CD14-positive monocyte (primary cell): ENCODE measurements at regions not wholly inside any gene's neighbourhood (a gene's known extent, or its start where the extent isn't known, plus 50 kb on each side); places are given as distances from the start of the nearest gene placed in this dataset.

Experiments
- DNase-seq, 3 donors: peaks; one replicate each; pipeline ENCODE4 v3.0.0-alpha.2; 2011 to 2022
- H2AFZ ChIP-seq: 2 replicates; pipeline ENCODE4 v1.6.0; 2012; ENCODE audit warnings: mild to moderate bottlenecking, low read depth, low read length, inconsistent platforms; ENCODE audit not compliant: insufficient read depth, poor library complexity, severe bottlenecking
- H3K27ac ChIP-seq, 2 donors: 1 replicate in 1 of 2; 2 replicates in 1 of 2; pipeline ENCODE4 v1.5.1; 2012 to 2013; ENCODE audit warnings: low read length in 2 of 2, control low read depth in 1 of 2, inconsistent platforms in 1 of 2, low read depth in 1 of 2, mild to moderate bottlenecking in 1 of 2
- H3K27me3 ChIP-seq, 2 donors: one replicate each; pipeline versions ENCODE4 v1.6.0 to v1.6.1; 2011 to 2013; ENCODE audit warnings: low read length in 2 of 2; ENCODE audit not compliant: control insufficient read depth in 2 of 2, insufficient read depth in 2 of 2
- H3K36me3 ChIP-seq, 2 donors: replicated peaks in 1 of 2; 1 replicate in 1 of 2; 2 replicates in 1 of 2; pipeline versions ENCODE4 v1.5.1 to v1.6.1; 2012 to 2013; ENCODE audit warnings: low read length in 2 of 2, control low read depth in 1 of 2, inconsistent platforms in 1 of 2, mild to moderate bottlenecking in 1 of 2; ENCODE audit not compliant: insufficient read depth in 2 of 2, control insufficient read depth in 1 of 2
- H3K4me1 ChIP-seq, 2 donors: 1 replicate in 1 of 2; 2 replicates in 1 of 2; pipeline versions ENCODE4 v1.5.1 to v1.6.1; 2012 to 2013; ENCODE audit warnings: low read length in 2 of 2, control low read depth in 1 of 2, inconsistent platforms in 1 of 2, mild to moderate bottlenecking in 1 of 2, moderate library complexity in 1 of 2; ENCODE audit not compliant: insufficient read depth in 2 of 2, control insufficient read depth in 1 of 2
- H3K4me2 ChIP-seq: replicated peaks from 2 replicates; pipeline ENCODE3; 2012; ENCODE audit warnings: low read length, moderate library complexity, mild to moderate bottlenecking; ENCODE audit not compliant: poor library complexity, severe bottlenecking; ENCODE audit errors: extremely low read depth
- H3K4me3 ChIP-seq, 3 experiments: fragments of 200-600 bp in 1 of 3; sonication (generic) in 1 of 3; replicated peaks in 1 of 3; 1 replicate in 2 of 3; 2 replicates in 1 of 3; pipeline ENCODE4 v1.5.1; 2011 to 2013; ENCODE audit warnings: low read length in 3 of 3, mild to moderate bottlenecking in 3 of 3, control low read depth in 2 of 3, low read depth in 2 of 3, inconsistent platforms in 1 of 3, moderate library complexity in 1 of 3
- H3K79me2 ChIP-seq: 2 replicates; pipeline ENCODE4 v1.6.0; 2012; ENCODE audit warnings: mild to moderate bottlenecking, control low read depth, inconsistent platforms, low read length, moderate library complexity; ENCODE audit not compliant: insufficient read depth
- H3K9ac ChIP-seq: 2 replicates; pipeline ENCODE4 v1.6.0; 2017; ENCODE audit warnings: low read length, mild to moderate bottlenecking; ENCODE audit not compliant: insufficient read depth, poor library complexity, severe bottlenecking
- H3K9me3 ChIP-seq, 2 donors: replicated peaks in 1 of 2; 1 replicate in 1 of 2; 2 replicates in 1 of 2; pipeline versions ENCODE4 v1.5.1 to v1.6.1; 2012 to 2013; ENCODE audit warnings: low read length in 2 of 2, control low read depth in 1 of 2; ENCODE audit not compliant: control insufficient read depth in 1 of 2, insufficient read depth in 1 of 2
- H4K20me1 ChIP-seq: 2 replicates; pipeline ENCODE4 v1.6.0; 2012; ENCODE audit warnings: mild to moderate bottlenecking, low read length, control low read depth, moderate library complexity; ENCODE audit not compliant: insufficient read depth
- H3K27ac Mint-ChIP-seq, 7 donors: one replicate each; pipeline ENCODE4 v1.8.0; 2020; ENCODE audit warnings: mild to moderate bottlenecking in 7 of 7, mixed read lengths in 7 of 7, moderate library complexity in 6 of 7, inconsistent platforms in 2 of 7
- H3K27me3 Mint-ChIP-seq, 3 donors: one replicate each; pipeline ENCODE4 v1.8.0; 2021 to 2022; ENCODE audit warnings: low read depth in 3 of 3, mild to moderate bottlenecking in 3 of 3, mixed read lengths in 3 of 3, moderate library complexity in 3 of 3, inconsistent platforms in 1 of 3
- H3K36me3 Mint-ChIP-seq, 2 donors: one replicate each; pipeline ENCODE4 v1.8.0; 2020; ENCODE audit warnings: mixed read lengths in 2 of 2, inconsistent platforms in 1 of 2, mild to moderate bottlenecking in 1 of 2
- H3K4me1 Mint-ChIP-seq: one replicate; pipeline ENCODE4 v1.8.0; 2020; ENCODE audit warnings: mild to moderate bottlenecking, mixed read lengths
- H3K4me3 Mint-ChIP-seq, 2 donors: one replicate each; pipeline ENCODE4 v1.8.0; 2020; ENCODE audit warnings: mild to moderate bottlenecking in 2 of 2, mixed read lengths in 2 of 2, moderate library complexity in 1 of 2
- H3K9me3 Mint-ChIP-seq, 7 donors: one replicate each; pipeline ENCODE4 v1.8.0; 2020 to 2022; ENCODE audit warnings: mixed read lengths in 7 of 7, mild to moderate bottlenecking in 6 of 7, moderate library complexity in 6 of 7, inconsistent platforms in 2 of 7
- CTCF ChIP-seq: fragments of 200-600 bp; IDR thresholded peaks from one replicate; pipeline ENCODE4 v1.8.0; 2022; ENCODE audit warnings: antibody characterized with exemption, mild to moderate bottlenecking
- WGBS: methylation state at CpG from one replicate; pipeline ENCODE4 v1.1.5; 2013; ENCODE audit warnings: missing lambda C conversion rate; ENCODE audit not compliant: insufficient coverage; 5-methylcytosine and 5-hydroxymethylcytosine counted together
- intact Hi-C, 2 donors: fragments of 100-400 bp; cut with micrococcal nuclease; formaldehyde crosslinking; loops; one replicate each; pipeline versions ENCODE4 v1.15.0 to v1.15.1; 2023

GRCh38 chr2:215765729-215766360, 247.5 kb downstream of the MREG start:
- H3K4me3 Mint-ChIP-seq = no peak overlapping the region
- no peak overlapping the region for H3K27ac ChIP-seq
- H3K4me2 ChIP-seq = no peak overlapping the region
- no peak for TF ChIP-seq CTCF
- 100% methylated on average over 2 of the region's 4 CpGs for WGBS
- no peaks in the 10 kb centered on the region for H3K36me3 ChIP-seq
- H3K4me1 Mint-ChIP-seq = peaks cover 8% of the 10 kb centered on the region
- H3K4me3 ChIP-seq = no peak overlapping the region
- H4K20me1 ChIP-seq = no peaks in the 10 kb centered on the region
- no peak overlapping the region for H2AFZ ChIP-seq
- peaks cover 0 to 3% of the 10 kb centered on the region in 2 donors for H3K9me3 ChIP-seq
- peaks cover 8 to 9% of the 10 kb centered on the region in 2 donors for H3K4me1 ChIP-seq
- H3K27ac Mint-ChIP-seq = no peak overlapping the region
- H3K79me2 ChIP-seq = no peaks in the 10 kb centered on the region
- intact Hi-C loops = no loop called here
- peaks cover 0 to 5% of the 10 kb centered on the region in 2 donors for H3K27me3 ChIP-seq
- no peaks in the 10 kb centered on the region for H3K36me3 Mint-ChIP-seq
- H3K27me3 Mint-ChIP-seq = peaks cover 2 to 6% (median 2%) of the 10 kb centered on the region in 3 donors
- H3K9me3 Mint-ChIP-seq = peaks cover 0 to 8% (median 3%) of the 10 kb centered on the region in 7 donors
- H3K9ac ChIP-seq = no peak overlapping the region
- DNase-seq = no peak

GRCh38 chr2:215764441-215765048, 248.8 kb downstream of the MREG start:
- Mint-ChIP-seq H3K27me3 (peaks cover 0 to 6% (median 2%) of the 10 kb centered on the region in 3 donors), H3K4me1 (peaks cover 8% of the 10 kb centered on the region), H3K27ac (peak overlapping the region in 4 of 7 donors; percentile 10 to 80 (median 54)), H3K9me3 (peaks cover 0 to 8% (median 3%) of the 10 kb centered on the region in 7 donors), H3K4me3 (no peak overlapping the region), H3K36me3 (peaks cover 0 to 2% of the 10 kb centered on the region in 2 donors)
- Histone ChIP-seq H2AFZ (no peak overlapping the region), H3K27me3 (peaks cover 0 to 5% of the 10 kb centered on the region in 2 donors), H3K9me3 (peaks cover 0 to 3% of the 10 kb centered on the region in 2 donors), H3K36me3 (no peaks in the 10 kb centered on the region), H3K9ac (no peak overlapping the region), H3K79me2 (no peaks in the 10 kb centered on the region), H3K4me3 (no peak overlapping the region), H3K4me2 (no peak overlapping the region), H3K27ac (no peak overlapping the region), H4K20me1 (no peaks in the 10 kb centered on the region), H3K4me1 (peaks cover 8 to 9% of the 10 kb centered on the region in 2 donors)
- intact Hi-C loops = no loop called here
- WGBS = no CpG with 5 or more reads among the region's 1 CpG
- DNase-seq = peak; percentile 75 to 92 (median 81)
- no peak for TF ChIP-seq CTCF
